VCaP (cell line): ENCODE measurements at regions not wholly inside any gene's neighbourhood (a gene's known extent, or its start where the extent isn't known, plus 50 kb on each side); places are given as distances from the start of the nearest gene placed in this dataset.

Source experiments
- H3K27ac ChIP-seq: fragments of 450-650 bp; 2 replicates; pipeline ENCODE4 v1.5.1; 2017
- CTCF ChIP-seq: fragments of 450-650 bp; conservative IDR thresholded peaks from 2 replicates; pipeline ENCODE4 v1.5.1; 2017; ENCODE audit warnings: mild to moderate bottlenecking, moderate library complexity

GRCh38 chrX:82848111-82848510 is 660.0 kb upstream of the POU3F4 start:
- TF ChIP-seq CTCF, result no peak
- no peak overlapping the region for H3K27ac ChIP-seq
